A549 (cell line): ENCODE measurements at regions not wholly inside any gene's neighbourhood (a gene's known extent, or its start where the extent isn't known, plus 50 kb on each side); places are given as distances from the start of the nearest gene placed in this dataset.

Source experiments
- CHD4 ChIP-seq: fragments of 200-600 bp; sonication (generic); IDR thresholded peaks from 2 replicates; pipeline ENCODE4 v1.6.1; 2016; ENCODE audit warnings: antibody characterized with exemption, mild to moderate bottlenecking, borderline replicate concordance
- CTCF ChIP-seq: fragments of >200 bp; sonication (Bioruptor Twin); formaldehyde crosslinking; IDR thresholded peaks from 3 replicates; pipeline ENCODE4 v1.5.1; 2016
- MAFK ChIP-seq: fragments of 450-650 bp; IDR thresholded peaks from 2 replicates; pipeline ENCODE4 v1.6.1; 2014; ENCODE audit not compliant: partially characterized antibody
- POLR2A ChIP-seq: IDR thresholded peaks from 2 replicates; pipeline ENCODE4 v1.6.1; 2012; ENCODE audit warnings: mild to moderate bottlenecking, low read length
- RFX5 ChIP-seq: fragments of 450-650 bp; IDR thresholded peaks from 2 replicates; pipeline ENCODE4 v1.7.1; 2014; ENCODE audit warnings: antibody characterized with exemption, mild to moderate bottlenecking, moderate library complexity

GRCh38 chr5:173490681-173491080 is 125.8 kb downstream of the BOD1 start:
- TF ChIP-seq CHD4 (no peak), CTCF (no peak), POLR2A (no peak), RFX5 (no peak), MAFK (no peak)
